Stimulated activated CD4-positive, alpha-beta T cell treated with anti-CD3 and anti-CD28 coated beads, Interleukin-4, amount 100 ng/mL, for 48 hours (primary cell): ENCODE measurements at regions not wholly inside any gene's neighbourhood (a gene's known extent, or its start where the extent isn't known, plus 50 kb on each side); places are given as distances from the start of the nearest gene placed in this dataset.

Experiments used
- DNase-seq, 2 donors: peaks; one replicate each; pipeline ENCODE4 v3.0.0-alpha.2; 2020; ENCODE audit warnings: low read depth in 2 of 2

DNA sequence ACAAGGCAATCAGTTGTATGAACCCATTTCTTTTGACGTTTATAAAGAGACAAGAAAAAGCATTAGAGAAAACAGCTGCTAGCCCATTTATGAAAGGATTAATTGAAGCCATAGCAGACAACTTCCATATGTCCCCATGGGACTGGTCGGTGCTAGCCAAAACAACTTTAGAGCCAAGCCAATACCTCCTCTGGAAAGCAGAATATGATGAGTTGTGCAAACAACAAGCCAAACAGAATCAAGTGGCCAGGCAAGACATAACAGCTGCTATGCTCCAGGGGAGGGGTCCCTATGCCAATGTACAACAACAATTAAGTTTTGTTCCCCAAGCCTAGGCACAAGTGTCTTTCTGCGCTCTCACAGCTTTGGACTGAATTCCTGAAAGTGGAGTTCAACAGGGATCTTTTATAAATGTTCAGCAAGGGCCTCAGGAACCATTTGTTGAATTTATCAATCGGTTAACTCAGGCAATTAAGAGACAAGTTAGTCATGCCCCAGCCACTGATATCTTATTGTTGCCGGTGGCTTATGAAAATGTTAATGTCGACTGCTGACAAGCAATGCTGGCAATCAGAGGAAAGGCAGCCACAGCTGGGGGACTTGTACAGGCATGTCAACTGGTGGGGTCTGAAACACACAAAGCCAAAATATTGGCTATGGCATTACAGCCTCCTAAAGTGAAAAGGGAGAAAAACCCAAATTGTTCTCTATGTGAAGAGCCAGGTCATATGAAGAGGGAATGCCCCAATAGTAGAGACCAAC lies 1593.1 kb upstream of the TENM4 start:
- DNase-seq, result no peak

DNA sequence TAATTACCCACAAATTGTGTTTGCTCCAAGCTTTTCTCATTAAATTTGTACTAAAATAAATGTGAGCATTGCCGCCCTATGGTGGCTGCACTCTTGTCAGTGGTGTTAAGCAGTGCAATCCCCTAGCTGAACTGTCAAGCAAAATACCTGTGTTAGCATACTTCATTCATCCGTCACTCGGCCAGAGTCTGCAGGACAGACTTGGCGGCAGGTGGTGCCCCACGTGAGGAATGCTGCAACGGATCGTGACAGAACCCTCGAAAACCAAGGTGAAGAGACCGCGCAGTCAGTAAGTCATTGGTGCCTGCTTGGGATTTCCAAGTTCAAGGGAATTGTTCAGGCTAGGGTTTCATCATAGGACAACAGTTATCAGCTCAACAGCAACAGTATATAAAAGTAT lies 1592.1 kb upstream of the TENM4 start:
- no peak for DNase-seq

DNA sequence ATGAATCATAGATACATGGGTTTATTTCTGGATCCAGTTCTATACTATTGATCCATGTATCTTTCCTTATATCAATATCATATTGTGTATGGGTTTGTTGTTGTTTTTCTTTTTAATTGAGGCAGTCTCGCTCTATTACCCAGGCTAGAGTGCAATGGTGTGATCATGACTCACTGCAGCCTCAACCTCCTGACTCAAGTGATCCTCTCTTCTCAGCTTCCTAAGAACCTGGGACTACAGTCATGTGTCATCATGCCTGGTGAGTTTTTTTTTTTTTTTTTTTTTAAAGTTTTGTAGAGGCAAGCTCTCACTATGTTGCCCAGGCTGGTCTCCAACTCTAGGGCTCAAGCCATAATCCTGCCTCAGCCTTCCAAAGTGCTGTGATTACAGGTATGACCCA lies 1589.4 kb upstream of the TENM4 start:
- DNase-seq, result no peak

DNA sequence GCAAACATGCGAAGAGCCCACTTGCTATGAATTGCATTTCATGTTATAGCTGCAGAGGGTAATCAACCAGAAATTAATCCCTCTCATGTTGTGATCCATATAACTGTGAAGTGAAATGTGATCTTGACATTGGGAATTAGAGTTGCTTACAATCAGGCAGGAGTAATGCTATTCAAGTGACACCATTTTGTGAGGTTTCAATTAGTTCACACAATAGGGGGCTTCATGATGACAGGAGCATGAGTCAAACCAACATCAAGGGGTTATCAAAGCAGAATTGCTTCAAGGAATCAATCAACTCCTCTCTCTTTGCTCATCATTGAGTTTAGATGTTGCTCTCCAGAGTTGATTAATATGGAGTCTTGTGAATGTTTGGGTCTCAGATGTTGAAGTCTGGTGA lies 1585.2 kb upstream of the TENM4 start:
- DNase-seq, result no peak

DNA sequence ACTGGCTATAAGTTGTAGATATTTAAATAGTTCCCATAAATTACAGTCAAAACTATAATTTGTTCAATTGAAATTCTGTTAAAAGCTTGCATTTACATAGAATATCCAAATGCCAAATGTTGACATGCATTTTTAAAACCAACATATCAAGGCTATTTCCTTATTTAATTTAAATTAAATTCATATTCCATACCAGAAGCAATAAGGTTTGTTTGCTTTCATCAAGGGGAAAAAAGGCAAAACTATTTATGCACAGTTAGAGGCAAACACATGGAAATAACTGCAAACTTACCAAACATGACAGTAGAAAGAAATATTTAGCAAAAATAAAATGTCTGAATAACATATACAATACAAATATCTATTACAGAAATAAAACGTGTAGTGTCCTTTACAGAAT lies 1581.2 kb upstream of the TENM4 start:
- no peak for DNase-seq

DNA sequence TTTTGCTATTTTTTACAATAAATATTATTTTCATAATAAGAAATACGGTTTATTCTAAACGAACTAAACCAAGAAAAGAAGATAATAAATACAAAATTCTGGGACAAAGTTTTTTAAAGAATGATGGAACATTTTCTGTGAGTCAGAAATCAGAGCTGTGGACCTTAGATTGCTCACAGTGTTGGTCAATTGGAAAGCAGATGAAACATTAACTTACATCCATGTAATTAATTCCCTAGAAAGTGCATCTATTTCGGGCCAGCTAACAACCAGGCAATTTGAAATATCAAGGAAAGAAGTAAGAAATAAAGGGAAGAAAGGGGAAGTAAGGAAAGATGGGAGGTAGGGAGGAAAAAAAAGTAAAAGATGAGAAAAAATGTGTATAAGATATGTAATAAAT lies 1569.8 kb upstream of the TENM4 start:
- DNase-seq, result no peak

DNA sequence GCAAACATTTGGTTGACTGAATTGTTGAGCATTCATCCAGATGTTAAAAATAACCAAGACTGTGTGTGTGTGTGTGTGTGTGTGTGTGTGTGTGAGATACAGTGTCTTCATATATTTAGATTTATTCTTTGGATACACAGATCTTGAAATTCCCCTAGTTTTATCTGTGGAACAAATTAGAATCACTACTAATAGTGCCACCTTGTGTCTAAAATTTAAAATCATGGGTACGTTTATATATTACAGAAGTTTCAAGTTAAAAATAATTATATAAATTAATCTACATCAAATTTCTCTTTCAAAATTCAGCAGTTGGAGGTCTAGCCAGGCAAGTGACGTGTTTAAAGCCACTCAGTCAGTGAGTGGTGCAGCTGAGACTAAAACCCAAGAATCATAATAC lies 1566.2 kb upstream of the TENM4 start:
- no peak for DNase-seq

DNA sequence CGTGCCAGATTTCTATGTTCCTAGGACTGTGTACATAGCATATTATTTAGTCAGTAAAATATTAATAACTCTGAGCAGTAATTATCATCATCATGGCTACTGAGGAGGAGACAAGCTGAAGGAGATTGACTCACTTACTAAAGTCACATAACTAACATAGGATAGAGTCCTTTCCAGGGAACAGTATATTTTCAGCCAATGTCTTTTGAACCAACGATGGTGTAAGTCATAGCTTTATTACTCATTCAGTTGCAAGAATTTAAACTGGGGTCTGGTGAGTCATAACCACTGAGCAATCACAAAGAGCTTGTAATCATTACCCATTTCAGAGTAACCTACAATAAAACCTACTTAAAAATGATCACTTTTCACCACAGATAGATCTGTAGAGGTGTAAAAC lies 1564.8 kb upstream of the TENM4 start:
- DNase-seq, result no peak

DNA sequence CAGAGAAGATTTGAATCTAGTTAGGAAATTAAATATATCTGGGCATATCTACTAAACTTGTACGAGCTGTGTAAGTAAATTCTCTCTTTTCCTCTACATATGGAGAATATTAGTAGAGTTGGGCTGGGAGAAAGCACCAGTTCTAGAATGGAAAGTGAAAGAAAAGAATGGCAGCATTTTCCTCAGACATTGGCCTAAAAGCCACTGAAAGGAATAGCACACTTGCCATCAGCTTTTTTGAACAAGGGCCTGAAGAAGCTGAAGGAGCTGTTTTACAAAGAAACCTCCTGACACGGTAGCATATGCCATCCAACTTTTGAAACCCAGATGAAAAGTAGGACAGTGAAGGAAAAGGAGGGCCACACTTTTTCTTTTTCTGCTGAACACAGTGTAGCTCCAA lies 1563.7 kb upstream of the TENM4 start:
- no peak for DNase-seq

DNA sequence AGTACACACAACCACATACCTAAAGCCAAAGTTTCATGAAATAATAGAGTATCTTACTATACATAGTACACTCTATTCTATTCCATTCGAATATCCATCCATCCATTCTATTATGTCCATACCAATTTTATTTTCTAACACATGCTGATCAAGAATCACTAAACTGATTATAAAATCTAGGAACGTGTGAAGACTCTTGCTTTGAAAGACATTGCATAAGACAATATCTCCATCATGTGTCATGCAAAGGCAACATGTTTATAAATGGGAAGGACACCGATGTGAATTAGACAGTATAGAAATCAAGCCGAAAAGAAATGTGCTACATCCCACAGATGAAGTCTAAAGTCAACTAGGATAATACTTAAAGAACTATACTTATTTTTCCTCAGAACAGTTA lies 1561.5 kb upstream of the TENM4 start:
- DNase-seq, result no peak

DNA sequence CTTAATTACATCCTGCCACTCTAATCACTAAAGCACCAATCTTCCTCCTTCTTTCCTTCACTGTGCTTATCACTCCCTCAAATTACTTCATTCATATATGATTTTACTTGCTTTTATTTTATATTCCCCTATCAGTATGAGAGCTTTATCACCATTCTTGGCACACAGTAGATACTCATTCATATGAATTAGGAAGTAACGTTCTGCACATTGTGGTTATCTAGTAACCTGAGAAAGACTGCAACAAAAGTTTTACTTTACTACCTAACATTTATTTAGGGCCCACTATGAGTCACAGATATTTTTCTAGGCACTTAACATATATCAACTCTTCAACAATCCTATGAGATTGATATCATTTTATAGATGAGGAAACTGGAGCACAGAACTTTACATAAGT lies 1559.9 kb upstream of the TENM4 start:
- no peak for DNase-seq

DNA sequence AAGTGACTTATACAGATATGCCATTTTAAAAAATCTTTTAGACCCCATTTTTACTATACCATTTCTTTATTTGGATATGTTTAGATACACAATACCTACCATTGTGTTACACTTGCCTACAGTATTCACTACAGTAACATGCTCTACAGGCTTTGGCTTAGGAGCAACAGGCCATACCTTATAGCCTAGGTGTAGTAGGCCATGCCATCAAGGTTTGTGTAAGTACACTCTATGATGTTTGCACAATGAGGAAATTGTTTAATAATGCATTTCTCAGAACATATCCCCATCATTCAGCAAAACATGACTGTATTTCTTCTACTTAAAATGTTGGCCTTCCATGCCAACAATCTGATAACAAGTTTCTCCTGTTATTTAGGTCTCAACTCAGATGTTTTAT lies 1559.5 kb upstream of the TENM4 start:
- no peak for DNase-seq

DNA sequence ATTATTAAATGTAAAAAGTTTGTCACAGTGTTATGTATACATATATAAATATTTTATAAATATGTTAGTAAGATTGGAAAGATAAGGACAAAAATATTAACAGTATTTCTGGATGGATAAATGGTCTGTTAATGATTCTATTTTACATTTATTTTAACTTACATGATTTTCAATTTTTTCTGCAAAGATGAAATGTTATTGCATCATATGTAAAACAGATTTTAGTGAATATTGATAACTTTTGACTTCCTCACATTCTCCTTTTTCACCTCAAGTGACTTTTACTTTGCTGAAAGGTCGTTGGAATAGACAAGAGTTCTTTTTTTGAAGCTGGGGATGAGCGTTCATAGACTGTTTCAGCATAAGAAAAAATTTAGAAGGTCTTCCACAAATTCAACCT lies 1554.7 kb upstream of the TENM4 start:
- no peak for DNase-seq

DNA sequence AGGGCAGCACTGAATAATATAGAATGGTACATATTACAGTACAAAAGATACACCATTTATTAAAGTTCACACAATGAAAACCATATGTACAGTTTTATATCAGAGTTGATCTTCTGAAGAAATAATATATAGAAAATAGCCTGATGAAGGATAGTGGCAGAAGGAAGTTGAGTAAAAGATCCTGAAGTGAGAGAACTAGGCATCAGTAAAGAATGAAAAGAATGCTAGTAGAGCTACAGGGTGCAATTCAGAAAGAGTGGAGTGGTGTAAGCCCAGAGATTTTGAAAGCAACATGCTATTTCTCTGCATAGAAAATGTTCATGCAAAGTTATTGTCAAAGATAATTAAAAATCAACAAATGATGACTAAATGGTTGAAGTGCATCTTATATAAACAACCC lies 1552.7 kb upstream of the TENM4 start:
- DNase-seq, result no peak

DNA sequence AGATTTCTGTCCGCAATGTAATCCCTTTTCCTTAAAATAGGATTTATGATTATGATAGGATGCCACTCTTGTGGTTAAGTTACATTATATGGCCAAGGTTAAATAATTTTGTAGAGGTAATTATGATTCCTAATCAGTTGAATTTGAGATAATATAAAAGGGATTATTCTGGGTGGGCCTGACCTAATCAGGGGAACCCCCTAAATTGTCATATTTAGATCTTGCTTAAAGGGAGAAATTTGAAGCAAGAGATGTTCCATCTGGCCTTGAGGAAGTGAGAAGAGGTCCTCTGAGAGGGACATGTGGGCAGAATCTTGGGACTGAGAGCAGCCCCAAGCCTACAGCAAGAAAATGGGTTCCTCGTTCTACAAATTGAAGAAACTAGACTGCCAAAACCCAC lies 1550.1 kb upstream of the TENM4 start:
- DNase-seq, result no peak

DNA sequence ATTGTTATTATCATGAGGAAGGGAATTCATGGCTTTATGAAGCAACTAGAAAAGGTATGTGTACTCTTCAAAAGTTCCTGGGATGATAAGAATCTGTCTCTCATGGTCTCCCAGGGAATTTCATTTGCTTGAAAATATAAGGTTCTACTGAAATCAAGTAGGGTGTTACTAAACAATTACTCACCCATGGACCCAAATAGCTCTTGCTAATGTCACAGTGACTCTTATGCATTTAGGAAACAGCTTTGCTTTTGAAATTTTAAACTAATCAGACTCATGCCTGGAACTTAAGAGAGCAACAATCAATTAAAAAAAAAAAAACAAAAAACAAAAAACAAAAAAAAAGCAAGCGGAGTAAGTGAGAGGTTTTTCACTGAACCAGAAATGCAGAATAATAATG lies 1546.3 kb upstream of the TENM4 start:
- no peak for DNase-seq

DNA sequence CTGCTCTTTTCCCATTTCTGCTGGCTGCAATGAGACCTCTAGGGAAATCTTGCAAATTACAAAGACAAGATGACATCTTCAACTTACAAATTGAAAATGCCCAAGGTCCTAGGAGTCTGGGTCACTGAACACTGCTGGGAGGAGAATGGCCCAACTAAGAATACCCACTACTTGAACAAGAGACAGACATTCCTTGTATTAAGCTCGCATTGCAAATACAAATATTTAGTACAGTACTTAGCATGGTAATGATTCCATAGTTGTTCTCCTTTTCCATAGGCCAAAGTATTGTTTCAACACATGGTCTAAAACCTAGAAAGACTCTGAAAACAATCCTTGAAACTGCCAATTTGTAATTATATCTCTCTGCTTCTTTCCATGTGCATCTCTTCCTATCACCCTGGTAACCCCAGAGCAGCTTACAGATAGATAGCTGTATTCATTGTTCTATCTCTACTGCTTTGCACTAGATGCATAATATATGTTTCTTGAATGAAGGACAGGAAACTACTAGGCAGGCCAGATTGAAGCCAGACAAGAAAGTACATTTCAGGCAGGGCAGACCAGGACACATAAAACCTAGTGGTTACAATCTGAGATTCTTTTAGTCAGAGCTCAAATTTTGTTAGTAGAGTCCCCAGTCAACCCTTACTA lies 1545.7 kb upstream of the TENM4 start:
- DNase-seq, result no peak

DNA sequence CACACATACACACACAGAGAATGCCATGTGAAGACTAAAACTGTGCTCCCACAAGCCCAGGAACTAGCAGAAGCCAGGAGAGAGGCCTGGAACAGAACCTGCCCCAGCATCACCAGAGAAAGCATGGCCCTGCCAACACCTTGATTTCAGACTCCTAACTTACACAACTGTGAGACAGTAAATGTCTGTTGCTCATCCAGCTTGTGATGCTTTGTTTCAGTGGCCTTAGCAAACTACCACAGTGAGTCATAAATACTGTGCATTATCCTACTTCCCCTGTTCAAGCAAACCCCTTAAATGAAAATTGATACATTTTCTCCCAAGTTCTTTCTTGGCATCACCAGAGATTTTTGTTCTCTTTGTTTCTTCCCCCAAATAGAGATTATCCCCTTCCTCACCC lies 1539.4 kb upstream of the TENM4 start:
- no peak for DNase-seq

DNA sequence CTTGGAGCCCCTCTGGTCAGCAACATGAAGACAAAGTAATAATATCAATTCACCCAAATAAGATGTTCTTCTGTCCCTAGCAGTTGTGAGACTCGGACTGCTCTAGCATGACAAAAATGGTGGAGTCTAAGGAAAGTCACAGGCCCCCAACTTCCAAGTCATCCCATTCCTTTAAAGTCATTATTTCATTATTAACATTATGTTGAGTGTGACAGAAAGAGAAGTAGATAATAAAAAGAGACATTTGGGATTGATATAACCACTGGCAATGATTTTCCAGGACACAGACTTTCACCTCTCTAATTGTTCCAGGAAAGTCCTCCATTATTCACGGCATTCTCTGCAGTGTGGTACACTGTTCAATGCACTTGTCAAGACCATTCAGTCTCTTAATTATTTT lies 1533.0 kb upstream of the TENM4 start:
- no peak for DNase-seq

DNA sequence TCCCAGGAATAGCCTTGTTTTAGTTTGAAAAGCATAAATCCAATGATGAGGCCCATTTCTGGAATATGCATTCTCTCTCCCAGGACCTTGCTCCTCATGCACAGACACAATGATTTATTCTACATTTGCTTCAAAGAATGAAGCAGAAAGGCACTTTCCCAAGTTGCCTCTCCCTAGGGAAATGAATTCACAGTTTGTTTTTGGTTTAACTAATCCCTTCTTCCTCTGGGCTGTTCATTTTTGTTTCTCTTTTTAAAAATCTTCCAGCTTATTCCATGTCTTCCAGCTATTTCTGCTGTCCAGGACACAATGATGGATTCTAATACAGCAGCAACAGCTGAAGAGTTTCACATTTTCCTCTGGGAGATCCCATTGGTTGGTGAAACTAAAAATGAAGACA lies 1529.2 kb upstream of the TENM4 start:
- DNase-seq, result no peak

DNA sequence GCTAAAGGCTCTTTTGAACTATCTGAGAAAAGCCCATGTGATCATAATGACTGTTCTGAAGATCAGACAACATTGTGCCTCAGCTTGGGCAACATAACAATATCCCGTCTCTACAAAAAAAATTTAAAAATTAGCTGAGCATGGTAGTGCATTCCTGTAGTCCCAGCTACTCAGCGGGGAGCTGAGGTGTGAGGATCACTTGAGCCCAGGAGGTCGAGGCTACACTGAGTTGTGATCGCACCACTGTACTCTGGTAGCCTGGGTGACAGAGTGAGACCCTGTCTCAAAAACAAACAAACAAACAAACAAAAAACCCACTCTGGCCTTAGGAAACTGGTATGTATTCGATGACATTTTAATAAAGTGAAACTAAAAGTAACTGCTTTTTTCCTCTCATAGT lies 1526.8 kb upstream of the TENM4 start:
- DNase-seq, result no peak

DNA sequence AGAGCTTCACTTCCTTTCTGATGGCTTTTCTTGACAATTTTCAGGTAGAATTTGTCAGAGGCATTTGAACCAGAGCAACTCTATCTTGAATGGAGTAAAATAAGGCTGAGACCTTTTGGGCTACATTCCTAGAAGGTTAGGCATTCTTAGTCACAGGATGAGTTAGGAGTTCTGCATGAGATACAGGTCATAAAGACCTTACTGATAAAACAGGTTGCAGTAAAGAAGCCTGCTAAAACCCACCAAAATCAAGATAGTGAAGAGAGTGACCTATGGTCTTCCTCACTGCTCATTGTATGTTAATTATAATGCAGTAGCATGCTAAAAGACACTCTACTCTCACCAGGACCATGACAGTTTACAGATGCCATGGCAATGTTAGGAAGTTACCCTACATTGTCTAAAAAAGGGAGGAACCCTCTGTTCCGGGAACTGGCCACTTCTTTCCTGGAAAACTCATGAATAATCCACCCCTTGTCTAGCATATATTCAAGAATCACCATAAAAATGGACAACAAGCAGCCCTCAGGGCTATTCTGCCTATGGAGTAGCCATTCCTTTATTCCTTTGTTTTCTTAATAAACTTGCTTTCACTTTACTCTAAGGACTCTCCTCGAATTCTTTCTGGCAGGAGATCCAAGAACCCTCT lies 1519.7 kb upstream of the TENM4 start:
- DNase-seq, result no peak

DNA sequence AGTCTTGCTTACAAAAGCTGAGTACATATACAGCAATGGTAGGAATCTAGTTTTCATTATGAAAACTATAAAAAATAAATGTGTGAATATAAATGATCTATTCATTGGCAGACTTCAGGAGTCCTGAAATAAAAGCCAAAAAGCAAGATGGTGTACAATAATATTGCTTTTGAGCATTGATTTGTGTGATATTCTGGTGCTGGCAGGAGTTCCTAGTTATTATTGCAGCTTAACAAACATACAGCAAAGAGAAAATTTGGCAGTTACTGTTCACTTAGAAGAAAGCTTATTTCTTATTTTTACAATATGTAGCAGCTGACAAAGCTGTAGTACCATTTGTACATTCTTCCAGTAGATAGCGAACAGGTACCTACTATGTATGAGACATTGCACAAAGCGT lies 1518.9 kb upstream of the TENM4 start:
- no peak for DNase-seq
